Spinal cord (tissue), 9 donors: ENCODE measurements at regions not wholly inside any gene's neighbourhood (a gene's known extent, or its start where the extent isn't known, plus 50 kb on each side); places are given as distances from the start of the nearest gene placed in this dataset.

Source experiments
- DNase-seq, 6 donors: peaks; one replicate each; pipeline versions ENCODE4 v3.0.0 to v3.0.0-alpha.2; 2013 to 2015; ENCODE audit warnings: low spot score in 6 of 6, low read depth in 4 of 6
- H3K27ac ChIP-seq: one replicate; pipeline ENCODE4 v1.5.1; 2013; ENCODE audit warnings: low read depth, low read length, control low read depth
- H3K27me3 ChIP-seq: one replicate; pipeline ENCODE4 v1.6.1; 2013; ENCODE audit warnings: low read length; ENCODE audit not compliant: control insufficient read depth, insufficient read depth
- H3K36me3 ChIP-seq: one replicate; pipeline ENCODE4 v1.6.1; 2013; ENCODE audit warnings: low read length; ENCODE audit not compliant: control insufficient read depth, insufficient read depth
- H3K4me1 ChIP-seq: one replicate; pipeline ENCODE4 v1.6.1; 2013; ENCODE audit warnings: low read length; ENCODE audit not compliant: control insufficient read depth, insufficient read depth
- H3K4me3 ChIP-seq: one replicate; pipeline ENCODE4 v1.5.1; 2013; ENCODE audit warnings: low read depth, low read length, control low read depth
- H3K9me3 ChIP-seq: one replicate; pipeline ENCODE4 v1.6.1; 2013; ENCODE audit warnings: low read length; ENCODE audit not compliant: control insufficient read depth, insufficient read depth
- WGBS: methylation state at CpG from one replicate; pipeline ENCODE4 v1.1.5; 2013; ENCODE audit warnings: missing lambda C conversion rate; ENCODE audit not compliant: insufficient coverage; 5-methylcytosine and 5-hydroxymethylcytosine counted together
- donor health status: healthy.

DNA sequence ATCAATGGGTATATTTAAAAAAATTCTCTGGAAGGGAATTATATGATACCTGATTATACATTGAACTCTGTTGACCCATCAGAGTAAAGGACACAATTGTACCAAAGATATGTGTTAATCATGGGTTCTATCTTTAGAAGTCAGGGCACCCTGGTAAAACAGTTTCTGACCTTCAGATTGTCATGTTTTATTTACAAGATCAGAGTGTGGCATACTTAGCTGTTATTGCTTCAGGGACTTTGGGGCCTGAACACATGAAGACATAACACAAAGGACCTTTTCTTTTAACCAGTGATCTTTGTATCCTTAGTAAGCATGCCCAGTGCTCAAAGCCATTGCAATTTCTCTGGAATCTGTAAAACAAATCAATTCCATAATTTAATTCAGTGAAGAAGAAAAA, 204.8 kb upstream of the RPS6KA3 start:
- Histone ChIP-seq H3K9me3 (no peaks in the 10 kb centered on the region), H3K27ac (no peak overlapping the region), H3K4me3 (no peak overlapping the region), H3K36me3 (no peaks in the 10 kb centered on the region), H3K4me1 (no peaks in the 10 kb centered on the region), H3K27me3 (peaks cover 10% of the 10 kb centered on the region)
- no peak for DNase-seq

DNA sequence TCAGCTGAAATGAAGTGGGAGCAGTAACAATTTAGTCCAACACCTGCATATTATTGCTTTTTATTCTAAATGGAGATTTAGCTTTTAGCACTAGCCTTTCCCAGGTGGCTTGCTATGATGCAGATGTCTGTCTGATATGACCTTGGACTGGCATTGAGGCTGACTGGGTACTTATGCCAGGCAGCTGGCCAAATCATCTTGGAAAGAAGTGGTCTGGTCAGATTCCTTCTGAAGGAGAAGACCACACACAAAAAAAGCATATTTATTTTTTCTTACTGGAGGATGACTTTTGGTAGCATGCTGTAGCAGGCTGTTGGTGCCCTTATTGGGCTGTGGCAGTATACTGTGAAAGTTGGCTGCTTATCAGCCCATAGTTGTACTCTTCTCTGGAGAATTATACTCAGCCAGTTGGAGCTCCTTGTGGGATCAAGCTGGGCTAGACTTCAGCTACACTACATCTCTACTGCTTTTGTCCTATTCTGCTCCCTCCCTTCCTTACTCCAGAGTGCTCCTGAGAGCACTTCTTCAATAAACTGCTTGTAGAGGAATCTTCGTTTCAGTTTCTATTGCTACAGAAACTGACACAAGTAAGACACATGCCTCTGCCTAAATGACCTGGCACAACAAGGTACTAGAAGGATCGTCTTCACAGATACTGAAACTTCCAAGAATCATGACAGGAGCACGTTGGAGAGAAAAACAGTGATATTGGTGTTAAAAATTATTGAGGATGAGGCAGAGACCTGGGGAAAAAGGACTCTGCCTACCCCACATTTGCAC, 196.8 kb upstream of the RPS6KA3 start:
- no peak for DNase-seq
- 80% methylated on average over 1 of the region's 3 CpGs for WGBS
- H3K4me3 ChIP-seq, result no peak overlapping the region
- H3K4me1 ChIP-seq, result no peaks in the 10 kb centered on the region
- no peaks in the 10 kb centered on the region for H3K36me3 ChIP-seq
- no peaks in the 10 kb centered on the region for H3K9me3 ChIP-seq
- H3K27ac ChIP-seq, result no peak overlapping the region
- peaks cover 19% of the 10 kb centered on the region for H3K27me3 ChIP-seq

DNA sequence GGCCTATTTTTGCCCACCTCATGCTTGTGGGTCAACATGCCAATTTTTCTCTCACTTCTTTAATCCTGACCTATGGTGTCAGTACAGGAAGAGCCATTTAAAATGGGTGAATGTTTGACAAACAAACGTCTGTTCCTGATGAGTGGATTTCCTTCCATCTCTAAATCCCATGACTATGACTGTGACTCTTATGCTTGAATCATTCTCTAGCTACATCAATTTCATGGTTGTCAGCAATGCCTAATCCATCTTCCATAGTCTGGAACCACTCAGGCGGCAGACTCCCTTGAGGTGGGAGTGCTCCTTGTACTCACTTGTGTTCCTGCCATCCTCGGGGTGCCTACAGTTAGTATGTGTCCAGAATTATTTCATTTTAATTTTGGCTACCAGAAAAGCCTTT, 194.9 kb upstream of the RPS6KA3 start:
- Histone ChIP-seq H3K9me3 (no peaks in the 10 kb centered on the region), H3K36me3 (no peaks in the 10 kb centered on the region), H3K27ac (no peak overlapping the region), H3K4me3 (no peak overlapping the region), H3K27me3 (peaks cover 13% of the 10 kb centered on the region), H3K4me1 (no peaks in the 10 kb centered on the region)
- peak in 1 of 6 donors; percentile 9 for DNase-seq
- WGBS, result no CpG with 5 or more reads among the region's 3 CpGs

DNA sequence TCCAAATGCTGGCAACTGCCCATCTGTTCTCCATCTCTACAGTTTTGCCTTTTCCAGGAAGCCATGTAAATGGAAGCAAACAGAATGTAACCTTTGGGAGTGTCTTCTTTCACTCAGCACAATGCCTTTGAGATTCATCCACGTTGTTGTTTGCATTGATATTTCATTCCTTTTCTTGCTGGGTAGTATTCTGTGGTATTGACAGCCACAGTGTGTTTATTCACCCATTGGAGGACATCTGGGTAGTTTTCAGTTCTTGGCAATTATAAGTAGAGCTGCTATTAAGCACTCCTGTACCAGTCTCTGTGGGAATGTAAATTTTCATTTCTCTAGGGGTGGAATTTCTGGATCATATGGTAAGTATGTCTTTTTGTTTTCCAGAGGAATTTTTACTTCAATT, 194.3 kb upstream of the RPS6KA3 start:
- no peak for DNase-seq
- H3K27me3 ChIP-seq, result peaks cover 16% of the 10 kb centered on the region
- H3K9me3 ChIP-seq, result no peaks in the 10 kb centered on the region
- H3K36me3 ChIP-seq, result no peaks in the 10 kb centered on the region
- no peak overlapping the region for H3K4me3 ChIP-seq
- H3K27ac ChIP-seq, result no peak overlapping the region
- no CpG with 5 or more reads among the region's 1 CpG for WGBS
- no peaks in the 10 kb centered on the region for H3K4me1 ChIP-seq

DNA sequence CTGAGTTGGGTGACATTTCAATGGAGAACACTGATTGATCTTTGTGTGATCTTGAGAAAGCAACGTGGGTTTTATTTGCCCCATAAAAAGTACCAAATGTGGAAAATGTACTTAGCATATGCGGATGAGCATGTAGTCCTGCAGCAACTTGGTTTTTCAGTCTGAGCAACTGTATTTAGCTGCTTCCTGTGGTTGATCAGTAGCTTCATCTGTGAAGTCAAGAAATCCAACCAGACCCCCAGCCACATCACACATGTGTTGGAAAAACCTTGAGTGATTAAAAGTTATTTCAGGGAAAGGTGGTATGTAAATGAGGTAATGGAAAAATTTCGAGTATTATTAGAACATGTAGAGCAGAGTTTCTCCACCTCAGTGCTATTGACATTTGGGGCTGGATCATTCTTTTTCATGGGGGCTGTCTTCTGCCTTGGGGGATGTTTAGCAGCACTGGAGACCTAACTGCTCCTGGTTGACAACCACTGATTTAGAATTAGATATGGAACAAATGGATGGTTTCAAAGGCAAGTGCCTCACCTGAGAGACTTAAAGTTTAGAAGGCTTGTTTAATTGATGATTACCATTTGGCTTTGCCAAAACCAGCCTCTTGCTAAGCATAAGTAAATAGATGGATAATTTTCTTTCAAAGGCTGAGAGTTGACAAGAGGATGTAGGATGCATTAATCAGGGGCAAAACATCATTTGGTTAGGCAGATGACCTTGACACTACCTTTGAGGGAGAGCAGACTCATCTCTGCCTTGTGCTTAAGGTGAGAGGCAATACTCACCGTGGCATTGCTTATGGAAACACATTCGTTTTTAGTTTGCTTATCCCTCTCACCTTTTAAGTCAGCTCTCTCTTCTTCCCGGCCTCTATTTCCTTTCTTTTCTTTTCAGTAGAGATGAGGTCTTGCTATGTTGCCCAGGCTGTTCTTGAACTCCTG, 193.0 kb upstream of the RPS6KA3 start:
- Histone ChIP-seq H3K9me3 (no peaks in the 10 kb centered on the region), H3K4me1 (no peaks in the 10 kb centered on the region), H3K27me3 (peaks cover 16% of the 10 kb centered on the region), H3K36me3 (no peaks in the 10 kb centered on the region), H3K27ac (no peak overlapping the region), H3K4me3 (no peak overlapping the region)
- DNase-seq, result no peak
- WGBS, result 49% methylated on average over 4 of the region's 6 CpGs

DNA sequence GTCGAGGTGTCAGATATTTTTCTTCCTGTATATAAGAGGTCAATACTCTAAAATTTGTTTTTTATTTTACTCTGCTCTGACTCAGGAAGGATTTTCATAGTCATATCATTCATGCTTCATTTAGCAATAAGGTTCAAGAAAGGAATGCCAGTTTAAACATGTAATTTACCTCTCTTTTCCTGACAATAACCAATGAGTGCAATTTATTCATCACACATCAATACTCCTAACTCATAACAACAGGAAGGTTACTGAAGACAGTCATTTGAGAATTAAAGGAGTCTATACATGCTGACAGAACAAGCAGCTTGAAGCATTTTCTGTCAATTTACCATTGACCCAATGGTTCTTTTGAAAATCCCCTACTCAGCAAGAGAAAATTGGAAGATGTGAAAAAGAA, 190.3 kb upstream of the RPS6KA3 start:
- H3K36me3 ChIP-seq, result no peaks in the 10 kb centered on the region
- no peaks in the 10 kb centered on the region for H3K4me1 ChIP-seq
- H3K27ac ChIP-seq, result no peak overlapping the region
- no peaks in the 10 kb centered on the region for H3K9me3 ChIP-seq
- no CpG with 5 or more reads among the region's 1 CpG for WGBS
- DNase-seq, result no peak
- H3K4me3 ChIP-seq, result no peak overlapping the region
- peaks cover 16% of the 10 kb centered on the region for H3K27me3 ChIP-seq

DNA sequence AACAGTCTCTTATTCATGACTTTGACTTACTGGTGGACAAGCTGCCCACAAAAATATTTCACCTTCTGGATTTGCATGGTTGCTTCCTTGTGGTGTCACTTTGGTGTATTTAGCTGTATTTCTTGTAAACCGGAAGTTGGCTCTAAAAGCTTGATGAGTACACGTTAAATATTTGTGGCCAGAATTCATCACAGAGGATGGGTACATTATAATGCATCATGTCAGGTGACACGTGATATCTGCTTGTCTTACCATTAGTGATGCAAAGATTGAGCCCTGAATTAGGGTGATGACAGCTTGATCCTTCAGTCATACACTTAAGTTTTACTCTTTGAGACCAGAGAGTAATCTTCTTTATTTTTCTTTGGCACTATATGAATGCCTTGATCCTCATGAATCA, 188.3 kb upstream of the RPS6KA3 start:
- no peak overlapping the region for H3K4me3 ChIP-seq
- H3K27ac ChIP-seq, result no peak overlapping the region
- H3K4me1 ChIP-seq, result no peaks in the 10 kb centered on the region
- H3K9me3 ChIP-seq, result no peaks in the 10 kb centered on the region
- H3K27me3 ChIP-seq, result peaks cover 16% of the 10 kb centered on the region
- WGBS, result 70% methylated on average over 2 of the region's 3 CpGs
- no peak for DNase-seq
- no peaks in the 10 kb centered on the region for H3K36me3 ChIP-seq

DNA sequence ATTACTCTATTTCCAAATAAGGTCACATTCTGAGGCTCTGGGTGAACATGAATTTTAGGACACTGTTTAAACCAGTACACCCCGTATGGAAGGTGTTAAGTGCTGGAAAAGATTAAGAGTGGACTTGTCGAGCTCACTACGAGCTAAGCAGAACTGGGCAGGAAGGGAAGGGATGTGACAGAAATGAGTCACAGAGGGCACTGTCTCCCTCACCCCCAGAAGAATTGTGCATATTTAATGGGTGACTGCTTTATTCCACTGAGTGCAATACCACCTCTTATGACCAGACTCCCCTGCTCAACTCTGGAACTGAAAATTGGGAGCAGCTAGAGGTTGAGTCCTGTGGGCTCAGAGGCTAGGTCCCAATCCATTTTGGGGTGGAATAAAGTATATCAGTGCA, 187.4 kb upstream of the RPS6KA3 start:
- no peak overlapping the region for H3K4me3 ChIP-seq
- no CpG with 5 or more reads among the region's 3 CpGs for WGBS
- no peaks in the 10 kb centered on the region for H3K4me1 ChIP-seq
- no peak overlapping the region for H3K27ac ChIP-seq
- no peaks in the 10 kb centered on the region for H3K9me3 ChIP-seq
- DNase-seq, result no peak
- H3K27me3 ChIP-seq, result peaks cover 11% of the 10 kb centered on the region
- no peaks in the 10 kb centered on the region for H3K36me3 ChIP-seq

DNA sequence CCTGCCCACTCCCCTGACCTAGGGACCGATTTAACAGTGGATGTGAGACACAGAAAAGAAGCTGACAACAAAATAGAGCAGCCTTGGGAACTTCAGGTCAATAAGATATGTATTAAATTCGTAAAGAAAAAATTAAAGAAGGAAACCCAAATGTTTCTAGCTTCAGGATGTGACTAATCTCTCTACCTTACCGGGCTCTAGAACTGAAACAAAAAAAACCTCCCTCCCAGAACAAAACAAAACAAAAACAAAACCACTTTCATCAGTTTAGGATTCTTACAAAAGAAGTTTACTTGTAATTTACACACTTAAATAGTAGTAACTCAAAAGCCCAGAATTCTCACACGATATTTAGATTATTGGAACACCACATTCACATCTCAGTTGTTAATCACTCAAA, 185.8 kb upstream of the RPS6KA3 start:
- Histone ChIP-seq H3K4me1 (no peaks in the 10 kb centered on the region), H3K27me3 (peaks cover 13% of the 10 kb centered on the region), H3K4me3 (no peak overlapping the region), H3K36me3 (no peaks in the 10 kb centered on the region), H3K27ac (no peak overlapping the region), H3K9me3 (no peaks in the 10 kb centered on the region)
- WGBS, result no CpG with 5 or more reads among the region's 4 CpGs
- no peak for DNase-seq

DNA sequence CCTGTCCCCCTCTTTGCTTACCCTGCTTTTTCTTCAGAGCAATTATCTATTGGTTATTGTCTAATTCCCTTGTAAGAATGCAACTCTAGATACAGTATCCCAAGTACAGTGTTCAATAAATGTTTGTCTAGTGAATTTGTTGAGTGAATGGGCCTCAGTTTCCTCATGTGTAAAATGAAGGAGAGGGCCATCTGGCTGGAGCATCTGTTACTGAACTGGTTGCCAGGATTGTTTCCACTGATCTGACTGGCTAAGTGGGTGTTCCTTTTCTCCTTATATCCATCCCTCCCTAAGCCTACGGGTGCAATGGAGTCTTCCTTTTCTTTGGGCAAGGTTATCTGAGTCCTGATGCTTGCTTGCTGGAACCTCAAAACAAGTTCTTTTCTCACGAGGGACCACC, 185.2 kb upstream of the RPS6KA3 start:
- Histone ChIP-seq H3K27me3 (peaks cover 13% of the 10 kb centered on the region), H3K9me3 (no peaks in the 10 kb centered on the region), H3K36me3 (no peaks in the 10 kb centered on the region), H3K27ac (no peak overlapping the region), H3K4me1 (no peaks in the 10 kb centered on the region), H3K4me3 (no peak overlapping the region)
- DNase-seq, result peak in 2 of 6 donors; percentile 15 to 53
- 71% methylated on average over 1 of the region's 2 CpGs for WGBS
